Naive B cell (primary cell): ENCODE measurements at regions not wholly inside any gene's neighbourhood (a gene's known extent, or its start where the extent isn't known, plus 50 kb on each side); places are given as distances from the start of the nearest gene placed in this dataset.

Experiments
- ATAC-seq, 2 donors: fragments of 150-1000 bp; cut with Tn5 transposase; 2 replicates each; pipeline ENCODE4 v1.10.0; 2021; ENCODE audit warnings: low read depth in 2 of 2, mild to moderate bottlenecking in 2 of 2, moderate library complexity in 2 of 2
- DNase-seq: peaks from one replicate; pipeline ENCODE4 v3.0.0; 2022
- H3K27ac Mint-ChIP-seq, 6 donors: one replicate each; pipeline ENCODE4 v1.8.0; 2020 to 2022; ENCODE audit warnings: mild to moderate bottlenecking in 6 of 6, mixed read lengths in 6 of 6, moderate library complexity in 5 of 6, inconsistent platforms in 2 of 6
- H3K27me3 Mint-ChIP-seq, 3 donors: one replicate each; pipeline ENCODE4 v1.8.0; 2021 to 2022; ENCODE audit warnings: mixed read lengths in 3 of 3, mild to moderate bottlenecking in 1 of 3
- H3K36me3 Mint-ChIP-seq, 2 donors: one replicate each; pipeline ENCODE4 v1.8.0; 2020 to 2022; ENCODE audit warnings: mixed read lengths in 2 of 2, inconsistent platforms in 1 of 2, mild to moderate bottlenecking in 1 of 2
- H3K4me1 Mint-ChIP-seq, 3 donors: one replicate each; pipeline ENCODE4 v1.8.0; 2020 to 2022; ENCODE audit warnings: mixed read lengths in 3 of 3, inconsistent platforms in 1 of 3, mild to moderate bottlenecking in 1 of 3, moderate library complexity in 1 of 3
- H3K4me3 Mint-ChIP-seq, 8 donors: one replicate each; pipeline ENCODE4 v1.8.0; 2020 to 2022; ENCODE audit warnings: mild to moderate bottlenecking in 8 of 8, mixed read lengths in 8 of 8, moderate library complexity in 8 of 8, inconsistent platforms in 2 of 8
- H3K9me3 Mint-ChIP-seq, 7 donors: one replicate each; pipeline ENCODE4 v1.8.0; 2020 to 2022; ENCODE audit warnings: mixed read lengths in 7 of 7, mild to moderate bottlenecking in 5 of 7, inconsistent platforms in 2 of 7, moderate library complexity in 1 of 7

DNA sequence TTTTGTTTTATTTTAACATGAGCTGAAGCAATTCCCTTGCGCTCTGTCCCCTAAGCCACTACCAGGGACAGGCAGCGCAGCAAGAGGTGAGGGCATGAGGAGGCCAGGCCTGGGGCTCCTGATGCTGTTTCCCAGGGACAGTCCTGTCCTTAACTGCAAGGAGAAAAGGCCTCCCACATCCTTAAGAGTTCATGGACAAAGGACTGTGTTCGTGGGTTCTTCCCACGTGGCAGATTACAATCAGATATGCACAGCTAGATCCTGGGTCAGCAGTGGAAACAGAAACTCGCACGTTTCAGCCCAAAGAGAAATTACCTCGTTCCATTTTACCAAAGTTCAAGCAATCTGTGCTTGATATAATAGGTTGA lies 85.8 kb downstream of the MIS18A start:
- DNase-seq: no peak
- Mint-ChIP-seq H3K27me3 (peaks cover 4 to 21% (median 20%) of the 10 kb centered on the region in 3 donors), H3K9me3 (peaks cover 0 to 12% (median 0%) of the 10 kb centered on the region in 7 donors), H3K36me3 (peaks cover 0 to 11% of the 10 kb centered on the region in 2 donors), H3K4me3 (no peak overlapping the region), H3K27ac (no peak overlapping the region), H3K4me1 (no peaks in the 10 kb centered on the region)
- ATAC-seq: no peak

DNA sequence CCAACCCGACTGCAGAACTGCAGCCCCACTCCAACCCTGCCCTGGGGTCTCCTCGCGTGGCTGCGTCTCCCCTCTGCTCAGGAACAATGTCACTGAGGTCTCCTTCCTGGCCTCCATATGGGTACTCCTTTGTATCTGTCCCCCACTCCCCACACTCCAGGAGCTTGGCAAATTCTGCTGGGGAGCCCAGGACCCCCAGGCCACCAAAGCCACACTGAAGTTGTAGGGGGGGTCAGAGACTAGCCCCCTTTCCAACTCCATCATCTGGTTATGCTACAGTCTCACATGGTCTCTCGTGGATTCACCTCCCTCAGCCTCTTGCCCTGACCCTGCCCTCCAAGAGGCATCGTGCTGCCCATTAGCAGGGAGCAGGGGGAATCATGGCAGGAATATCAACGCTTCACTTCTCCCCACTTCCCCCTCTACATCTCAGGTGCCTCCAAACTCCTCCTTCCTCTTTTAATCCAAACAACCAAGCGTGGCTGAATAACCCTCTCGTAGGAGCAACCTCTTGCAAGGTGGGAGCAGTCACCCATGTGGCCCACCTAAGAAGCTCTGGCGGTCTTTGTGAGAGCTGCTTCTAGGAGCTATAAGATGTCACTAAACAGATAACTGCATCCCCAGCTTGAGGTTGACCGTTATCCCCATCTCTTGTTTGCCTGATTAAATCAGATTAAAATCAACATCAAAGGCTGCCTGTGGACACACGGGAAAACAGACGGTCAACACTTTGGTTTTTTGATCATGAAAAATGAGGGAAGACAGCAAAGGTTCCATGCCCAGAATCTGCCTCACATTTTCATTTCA lies 86.4 kb downstream of the MIS18A start:
- Mint-ChIP-seq H3K27ac (peak overlapping the region in 1 of 6 donors; percentile 69), H3K4me3 (no peak overlapping the region), H3K27me3 (peaks cover 6 to 21% (median 20%) of the 10 kb centered on the region in 3 donors), H3K9me3 (peaks cover 0 to 12% (median 0%) of the 10 kb centered on the region in 7 donors), H3K4me1 (no peaks in the 10 kb centered on the region), H3K36me3 (peaks cover 0 to 11% of the 10 kb centered on the region in 2 donors)
- no peak for DNase-seq
- ATAC-seq: no peak

DNA sequence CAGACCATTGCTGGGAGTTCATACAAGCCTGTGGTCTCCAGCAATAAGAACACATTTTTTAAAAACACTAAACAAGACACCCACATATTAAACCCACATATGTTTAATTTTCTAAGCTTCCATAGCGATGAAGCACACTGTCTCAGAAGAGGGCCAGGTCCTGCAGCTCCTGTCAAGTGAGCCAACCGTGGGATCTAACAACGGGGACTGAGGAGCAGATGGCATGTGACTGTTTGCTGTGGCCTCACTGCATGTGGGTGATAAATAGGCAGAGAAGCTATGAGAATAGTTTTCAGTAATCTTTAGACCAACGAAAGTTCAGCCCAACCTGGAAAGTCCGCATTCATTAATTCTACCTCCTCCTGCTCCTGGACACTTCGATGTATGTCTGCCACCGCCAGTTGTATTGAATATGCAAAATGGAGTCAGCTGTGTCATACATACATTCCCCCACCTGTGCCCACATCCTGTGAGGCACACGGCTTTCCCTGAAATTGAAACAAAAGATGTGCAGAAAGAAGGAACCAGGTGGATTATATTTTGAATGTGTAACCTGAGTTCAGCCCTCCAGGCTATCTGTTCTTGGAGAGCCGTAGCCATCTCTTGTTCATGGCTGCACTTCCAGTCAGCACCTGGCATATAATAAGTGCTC lies 88.2 kb downstream of the MIS18A start:
- no peak overlapping the region for H3K27ac Mint-ChIP-seq
- H3K9me3 Mint-ChIP-seq: peaks cover 0 to 15% (median under 1%) of the 10 kb centered on the region in 7 donors
- ATAC-seq (no peak), DNase-seq (no peak)
- peaks cover 0 to 11% of the 10 kb centered on the region in 2 donors for H3K36me3 Mint-ChIP-seq
- H3K4me3 Mint-ChIP-seq: no peak overlapping the region
- peaks cover 13 to 29% (median 24%) of the 10 kb centered on the region in 3 donors for H3K27me3 Mint-ChIP-seq
- H3K4me1 Mint-ChIP-seq: no peaks in the 10 kb centered on the region

DNA sequence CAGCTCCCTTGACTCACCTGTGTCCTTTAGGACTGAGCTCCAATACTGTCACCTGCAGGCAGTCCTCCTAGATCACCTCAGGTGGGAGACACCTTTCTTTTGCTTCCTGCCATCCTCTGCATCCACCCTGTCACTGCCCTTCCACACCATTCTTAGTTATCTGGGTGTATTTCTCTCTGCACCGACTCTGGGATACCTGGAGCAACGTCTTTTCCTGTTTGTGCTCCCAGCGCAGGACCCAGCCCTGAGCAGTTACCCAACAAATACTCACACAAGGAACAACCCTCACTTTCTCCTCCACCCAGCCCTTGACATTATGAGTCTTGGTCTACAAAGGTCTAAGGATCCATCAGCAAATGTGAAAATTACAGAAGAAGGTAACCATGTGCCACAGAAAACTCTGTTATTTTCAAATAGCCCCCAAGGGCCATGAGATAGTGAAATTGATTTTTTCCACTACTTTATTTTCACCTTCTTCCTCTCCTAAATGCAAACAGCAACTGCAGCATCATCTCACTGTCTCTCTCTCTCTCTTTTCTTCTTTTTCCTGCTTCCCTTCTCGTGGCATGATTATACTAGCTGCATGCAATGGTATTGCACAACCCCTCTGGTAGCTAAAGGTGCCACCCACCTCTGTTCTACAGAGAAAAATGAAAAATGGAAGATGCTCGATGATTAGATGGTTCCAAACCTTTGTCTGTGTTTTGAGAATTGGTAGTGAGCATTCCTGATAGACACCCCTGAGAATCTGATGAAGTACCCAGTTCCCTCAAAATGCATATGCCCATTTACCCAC lies 89.0 kb downstream of the MIS18A start:
- Mint-ChIP-seq H3K4me3 (no peak overlapping the region), H3K36me3 (peaks cover 0 to 11% of the 10 kb centered on the region in 2 donors), H3K27me3 (peaks cover 13 to 32% (median 27%) of the 10 kb centered on the region in 3 donors), H3K4me1 (no peaks in the 10 kb centered on the region), H3K27ac (no peak overlapping the region), H3K9me3 (peaks cover 0 to 17% (median 2%) of the 10 kb centered on the region in 7 donors)
- ATAC-seq: no peak
- DNase-seq: no peak

DNA sequence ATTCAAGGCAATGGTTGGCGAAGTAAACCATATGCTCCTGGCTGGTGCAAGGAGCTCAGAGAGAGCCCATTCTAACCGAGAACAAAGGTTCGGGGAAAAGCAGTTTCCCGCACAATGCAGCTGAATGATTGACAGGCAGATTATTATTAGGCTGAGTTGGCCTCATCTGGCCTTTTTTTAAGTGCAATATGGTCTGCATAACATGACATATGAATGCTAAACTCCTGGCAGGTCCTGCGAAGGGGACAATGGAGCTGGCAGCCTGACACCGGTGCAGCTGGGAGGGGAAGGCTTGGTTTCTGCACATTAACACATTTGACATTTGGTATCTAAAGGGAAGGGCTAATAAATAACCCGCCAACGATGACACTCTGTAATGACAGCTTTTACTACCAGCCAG lies 92.0 kb downstream of the MIS18A start:
- ATAC-seq: no peak
- Mint-ChIP-seq H3K27ac (no peak overlapping the region), H3K9me3 (peaks cover 0 to 12% (median 2%) of the 10 kb centered on the region in 7 donors), H3K4me3 (no peak overlapping the region), H3K36me3 (peaks cover 0 to 11% of the 10 kb centered on the region in 2 donors), H3K4me1 (no peaks in the 10 kb centered on the region), H3K27me3 (peaks cover 13 to 30% (median 22%) of the 10 kb centered on the region in 3 donors)
- no peak for DNase-seq

DNA sequence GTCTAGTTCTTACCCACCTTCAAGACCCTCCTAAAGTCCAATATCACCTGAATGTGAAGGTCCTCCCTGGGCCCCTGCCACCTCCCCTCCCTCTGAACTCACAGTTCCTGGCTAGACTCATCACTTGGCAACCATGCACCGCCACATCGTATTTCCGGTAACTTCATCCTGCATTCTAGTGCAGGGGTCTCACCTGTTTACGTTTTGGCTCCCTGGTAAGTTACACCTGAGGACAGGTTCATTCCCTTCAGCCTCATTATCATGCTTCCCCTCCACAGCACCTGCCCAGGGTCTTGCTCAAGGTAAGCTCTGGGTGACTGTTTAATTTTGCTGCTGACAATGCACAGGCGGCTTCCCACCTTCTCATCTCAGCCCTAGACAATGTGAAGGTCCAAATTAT lies 93.1 kb downstream of the MIS18A start:
- no peak overlapping the region for H3K27ac Mint-ChIP-seq
- peaks cover 13 to 30% (median 22%) of the 10 kb centered on the region in 3 donors for H3K27me3 Mint-ChIP-seq
- H3K4me1 Mint-ChIP-seq: no peaks in the 10 kb centered on the region
- peaks cover 0 to 12% (median 2%) of the 10 kb centered on the region in 7 donors for H3K9me3 Mint-ChIP-seq
- peak overlapping the region in 1 of 8 donors; percentile 17 for H3K4me3 Mint-ChIP-seq
- DNase-seq (no peak), ATAC-seq (no peak)
- peaks cover 0 to 11% of the 10 kb centered on the region in 2 donors for H3K36me3 Mint-ChIP-seq

DNA sequence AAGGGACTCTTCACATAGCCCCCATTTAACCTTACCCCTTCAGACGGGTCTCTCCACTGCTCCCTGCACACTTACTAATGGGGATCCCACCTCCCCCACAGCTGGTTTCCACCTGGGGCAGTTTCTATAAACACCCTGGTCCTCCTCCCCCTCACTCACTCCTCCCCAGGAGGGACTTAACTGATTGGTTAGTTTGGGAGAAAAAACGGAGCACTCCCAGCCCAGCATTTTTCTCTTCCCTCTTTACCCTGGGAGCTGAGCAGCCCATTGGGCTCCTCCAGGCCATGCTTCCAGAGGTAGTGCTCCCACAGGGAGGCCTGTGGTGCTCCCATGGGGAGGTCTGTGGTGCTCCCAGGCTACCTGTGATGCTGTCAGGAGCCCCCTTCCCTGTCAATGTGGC lies 93.7 kb downstream of the MIS18A start:
- Mint-ChIP-seq H3K27ac (no peak overlapping the region), H3K4me1 (no peaks in the 10 kb centered on the region), H3K36me3 (peaks cover 0 to 7% of the 10 kb centered on the region in 2 donors), H3K9me3 (peaks cover 0 to 10% (median 2%) of the 10 kb centered on the region in 7 donors), H3K4me3 (no peak overlapping the region), H3K27me3 (peaks cover 13 to 26% (median 23%) of the 10 kb centered on the region in 3 donors)
- DNase-seq: no peak
- no peak for ATAC-seq

DNA sequence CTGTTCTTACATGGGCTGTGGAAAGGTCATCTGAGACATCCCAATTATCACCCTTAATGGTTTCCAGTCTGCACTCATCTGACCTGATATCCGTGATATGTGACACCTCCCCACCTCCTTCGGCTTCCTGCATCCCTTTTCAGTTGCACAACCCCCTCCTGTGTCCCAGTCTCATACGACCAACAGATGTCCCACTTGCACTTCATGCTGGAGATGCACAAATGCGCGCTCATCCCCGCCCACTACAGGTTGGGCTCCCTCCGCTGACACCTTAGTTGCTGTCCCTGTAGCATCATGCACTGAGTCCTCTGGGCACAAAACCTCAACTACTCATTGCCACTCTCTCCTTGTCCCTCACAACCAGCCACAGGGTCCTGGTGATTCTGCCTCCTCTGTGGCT lies 94.4 kb downstream of the MIS18A start:
- H3K27ac Mint-ChIP-seq: no peak overlapping the region

DNA sequence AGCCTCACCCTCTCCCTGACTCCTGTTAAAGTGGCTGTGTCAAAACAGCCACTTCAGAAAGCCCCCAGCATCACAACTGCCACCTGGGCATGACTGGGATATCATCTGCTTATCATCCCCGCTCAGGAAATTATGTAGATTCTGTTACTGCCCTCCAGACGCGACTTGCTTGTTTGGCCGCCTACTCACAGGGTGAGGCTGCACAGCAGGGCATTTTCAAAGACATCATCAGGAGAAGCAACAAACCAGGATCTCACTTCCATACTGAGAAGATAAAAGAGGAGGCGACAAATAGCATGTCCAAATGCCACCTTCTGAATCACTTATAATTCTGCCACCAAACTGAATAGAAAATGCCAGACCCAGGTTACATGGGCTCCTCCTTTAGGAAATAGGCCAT lies 94.8 kb downstream of the MIS18A start:
- Mint-ChIP-seq H3K36me3 (no peaks in the 10 kb centered on the region), H3K4me1 (no peaks in the 10 kb centered on the region), H3K27ac (no peak overlapping the region), H3K27me3 (peaks cover 13 to 18% (median 17%) of the 10 kb centered on the region in 3 donors), H3K4me3 (no peak overlapping the region), H3K9me3 (peaks cover 0 to 5% (median 1%) of the 10 kb centered on the region in 7 donors)
- no peak for ATAC-seq
- no peak for DNase-seq

More for the DNA sequence above, 94.4 kb downstream of the MIS18A start:
- ATAC-seq: no peak
- Mint-ChIP-seq H3K27me3 (peaks cover 13 to 20% (median 18%) of the 10 kb centered on the region in 3 donors), H3K4me3 (no peak overlapping the region), H3K36me3 (peaks cover 0 to 1% of the 10 kb centered on the region in 2 donors), H3K9me3 (peaks cover 0 to 5% (median 1%) of the 10 kb centered on the region in 7 donors), H3K4me1 (no peaks in the 10 kb centered on the region)
- no peak for DNase-seq

DNA sequence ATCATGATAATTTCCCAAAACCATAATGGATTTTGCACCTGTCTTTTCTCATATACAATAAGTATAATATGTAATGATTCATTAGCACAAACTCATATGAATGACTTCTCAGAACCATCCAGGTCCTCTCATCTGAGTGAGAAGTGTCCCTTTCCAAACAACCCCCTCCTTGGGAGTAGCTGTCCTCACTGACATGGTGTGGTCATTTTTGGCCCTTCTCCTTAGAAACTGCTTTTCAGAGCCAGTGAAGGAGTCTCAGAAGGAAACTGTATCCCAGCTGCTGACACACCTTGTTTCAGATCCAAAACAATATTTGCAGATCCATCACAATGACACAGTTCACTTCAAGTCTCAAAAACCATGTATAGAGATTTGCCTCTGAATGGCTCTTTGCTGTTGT lies 95.5 kb downstream of the MIS18A start:
- no peak for ATAC-seq
- Mint-ChIP-seq H3K9me3 (peaks cover 0 to 5% (median under 1%) of the 10 kb centered on the region in 7 donors), H3K4me1 (no peaks in the 10 kb centered on the region), H3K27ac (no peak overlapping the region), H3K4me3 (no peak overlapping the region), H3K27me3 (peaks cover 10 to 17% (median 14%) of the 10 kb centered on the region in 3 donors), H3K36me3 (no peaks in the 10 kb centered on the region)
- DNase-seq: no peak

DNA sequence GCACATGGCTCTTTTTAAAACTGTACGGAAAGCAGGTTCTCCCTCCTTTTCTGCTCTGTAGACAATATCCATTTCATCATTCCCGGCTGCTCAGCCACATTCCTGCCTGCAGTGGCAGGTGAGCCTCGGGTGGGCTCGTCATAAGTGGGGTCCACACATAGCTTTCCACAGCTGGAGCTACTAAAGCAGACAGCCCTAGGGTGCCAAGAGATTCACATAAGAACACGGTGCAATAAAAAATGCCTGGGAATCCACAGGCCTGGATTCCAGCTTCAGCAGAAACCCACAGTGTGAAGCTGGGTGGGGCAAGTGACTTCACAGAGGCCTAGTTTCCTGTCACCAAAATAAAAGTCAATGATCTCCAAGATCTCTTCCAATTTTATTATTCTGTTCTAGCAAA lies 96.4 kb downstream of the MIS18A start:
- ATAC-seq (no peak), DNase-seq (no peak)
- Mint-ChIP-seq H3K27ac (no peak overlapping the region), H3K4me1 (no peaks in the 10 kb centered on the region), H3K9me3 (peaks cover 0 to 5% (median 0%) of the 10 kb centered on the region in 7 donors), H3K27me3 (peaks cover 7 to 17% (median 11%) of the 10 kb centered on the region in 3 donors), H3K4me3 (no peak overlapping the region), H3K36me3 (no peaks in the 10 kb centered on the region)

DNA sequence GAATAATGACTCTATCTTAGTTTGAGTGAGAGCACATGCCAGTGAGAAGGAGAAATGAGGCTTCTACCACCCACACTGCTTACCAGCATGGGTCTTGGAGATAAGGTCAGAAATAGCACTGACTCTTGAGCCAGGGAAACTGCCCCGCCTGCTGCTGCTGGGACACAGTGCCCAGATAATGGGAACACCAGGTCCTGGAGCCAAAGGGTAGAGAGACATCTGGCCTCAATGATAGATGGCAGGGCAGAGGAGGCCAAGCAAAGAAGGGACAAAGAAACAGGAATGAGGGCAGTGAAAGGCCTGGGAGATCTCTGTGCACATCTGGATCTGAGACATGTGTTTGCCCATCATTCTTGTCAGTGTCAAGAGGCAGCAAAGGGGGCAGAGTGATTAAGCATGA lies 97.4 kb downstream of the MIS18A start:
- Mint-ChIP-seq H3K4me3 (no peak overlapping the region), H3K4me1 (no peaks in the 10 kb centered on the region), H3K27me3 (peaks cover 5 to 17% (median 11%) of the 10 kb centered on the region in 3 donors), H3K9me3 (peaks cover 0 to 5% (median 0%) of the 10 kb centered on the region in 7 donors), H3K27ac (no peak overlapping the region), H3K36me3 (no peaks in the 10 kb centered on the region)
- ATAC-seq: no peak
- no peak for DNase-seq

DNA sequence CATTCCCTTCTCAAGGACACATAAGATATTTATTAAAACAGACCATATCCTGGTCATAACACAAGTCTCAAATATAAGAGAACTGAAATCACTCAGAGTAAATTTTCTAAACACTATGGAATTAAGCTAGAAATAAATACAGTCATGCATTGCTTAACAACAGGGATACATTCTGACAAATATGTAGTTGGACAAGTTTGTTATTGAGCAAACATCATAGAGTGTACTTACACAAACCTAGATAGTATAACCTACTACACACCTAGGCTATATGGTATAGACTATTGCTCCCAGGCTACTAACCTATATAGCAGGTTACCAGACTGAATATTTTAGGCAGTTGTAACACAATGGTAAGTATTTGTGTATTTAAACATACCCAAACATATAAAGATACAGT lies 104.0 kb downstream of the MIS18A start:
- no peak for ATAC-seq
- Mint-ChIP-seq H3K27ac (no peak overlapping the region), H3K9me3 (peaks cover 0 to 7% (median 0%) of the 10 kb centered on the region in 7 donors)

More for the DNA sequence above, 104.0 kb downstream of the MIS18A start:
- Mint-ChIP-seq H3K27me3 (peaks cover 0 to 13% (median under 1%) of the 10 kb centered on the region in 3 donors), H3K4me3 (no peak overlapping the region), H3K4me1 (no peaks in the 10 kb centered on the region), H3K36me3 (no peaks in the 10 kb centered on the region)
- DNase-seq: no peak
